HG03565 (cell line): ENCODE measurements at regions not wholly inside any gene's neighbourhood (a gene's known extent, or its start where the extent isn't known, plus 50 kb on each side); places are given as distances from the start of the nearest gene placed in this dataset.
"Not testable (repeated sequence)": the region's sequence is repeated elsewhere in the genome, so short reads cannot be mapped to it uniquely, and the experiment has no call there.

Source experiments
- ATAC-seq: cut with Tn5 transposase; IDR thresholded peaks from one replicate; pipeline ENCODE4 v1.9.1; 2021; ENCODE audit warnings: mild to moderate bottlenecking, moderate library complexity; ENCODE audit not compliant: unreplicated experiment

GRCh38 chr5:5780253-5780652, 357.8 kb downstream of the ICE1 start:
- ATAC-seq, result no peak

- ATAC-seq, result no peak
Measured at GRCh38 chr5:5777013-5777412, 354.5 kb downstream of the ICE1 start.

DNA sequence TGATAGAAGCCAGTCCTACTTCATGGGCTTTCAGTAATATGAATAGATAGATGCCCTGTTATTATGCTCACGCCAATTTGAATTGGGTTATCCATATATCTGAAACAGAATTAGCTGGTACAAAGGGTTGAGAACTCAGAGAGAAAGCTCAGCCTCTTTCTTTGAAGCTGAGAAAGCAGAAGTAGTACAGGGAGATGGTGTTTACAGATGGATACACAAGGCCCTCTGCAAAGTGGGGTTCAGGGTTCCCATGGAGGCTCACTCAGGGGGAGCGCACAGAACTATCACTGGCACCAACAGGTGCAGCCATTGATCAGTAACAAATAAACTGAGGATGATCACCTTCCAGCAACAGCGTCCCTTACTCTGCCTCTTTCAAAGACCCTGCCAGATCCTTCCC, 349.7 kb downstream of the ICE1 start:
- no peak for ATAC-seq

GRCh38 chr5:5770825-5771224, 348.3 kb downstream of the ICE1 start:
- no peak for ATAC-seq

GRCh38 chr5:5767286-5767928, 344.9 kb downstream of the ICE1 start:
- ATAC-seq, result no peak

GRCh38 chr5:5765066-5765850, 342.8 kb downstream of the ICE1 start:
- ATAC-seq, result no peak

DNA sequence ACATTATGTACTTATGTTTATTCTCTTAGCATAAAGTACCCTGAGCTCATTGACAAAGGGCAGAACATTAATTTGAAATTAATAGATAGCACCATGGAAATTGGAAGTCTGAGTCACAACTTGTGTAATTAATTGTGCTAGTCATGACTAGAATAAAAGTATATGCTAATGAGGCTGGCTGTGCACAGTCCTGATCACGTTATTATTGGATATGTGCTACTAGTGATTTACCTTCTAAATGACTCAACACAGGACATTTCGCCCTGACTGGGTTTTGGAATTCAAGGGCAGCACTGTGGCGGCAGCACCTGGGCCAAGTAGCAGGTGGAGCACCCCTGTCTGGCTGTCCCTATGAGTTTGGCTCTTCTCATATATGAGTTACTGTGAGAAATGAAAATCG, 341.8 kb downstream of the ICE1 start:
- ATAC-seq, result no peak

- ATAC-seq, result no peak
Measured at GRCh38 chr5:5756762-5757161, 334.3 kb downstream of the ICE1 start.

GRCh38 chr5:5755888-5756287, 333.4 kb downstream of the ICE1 start:
- peak; percentile 26 for ATAC-seq

- peak; percentile 70 for ATAC-seq
Measured at GRCh38 chr5:5752844-5753243, 330.4 kb downstream of the ICE1 start.

DNA sequence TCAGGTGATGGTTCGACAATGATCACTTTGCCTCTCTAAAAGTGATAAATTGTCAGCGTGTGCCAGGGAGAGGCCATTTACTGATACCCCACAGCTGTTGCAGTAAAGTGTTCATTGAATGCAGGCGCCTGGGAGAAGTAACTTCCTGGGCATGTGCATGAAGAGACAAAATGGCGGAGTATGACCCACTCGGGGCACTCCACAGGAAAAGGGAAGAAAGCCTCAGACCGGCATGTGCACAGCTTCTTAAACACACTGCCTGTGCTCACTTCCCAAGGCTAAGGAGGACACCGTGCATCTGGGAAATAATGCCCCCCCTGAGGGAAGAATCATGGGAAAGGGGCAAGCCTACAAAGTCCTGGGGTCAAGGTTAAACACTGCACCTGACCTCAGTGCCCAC, 329.5 kb downstream of the ICE1 start:
- no peak for ATAC-seq

DNA sequence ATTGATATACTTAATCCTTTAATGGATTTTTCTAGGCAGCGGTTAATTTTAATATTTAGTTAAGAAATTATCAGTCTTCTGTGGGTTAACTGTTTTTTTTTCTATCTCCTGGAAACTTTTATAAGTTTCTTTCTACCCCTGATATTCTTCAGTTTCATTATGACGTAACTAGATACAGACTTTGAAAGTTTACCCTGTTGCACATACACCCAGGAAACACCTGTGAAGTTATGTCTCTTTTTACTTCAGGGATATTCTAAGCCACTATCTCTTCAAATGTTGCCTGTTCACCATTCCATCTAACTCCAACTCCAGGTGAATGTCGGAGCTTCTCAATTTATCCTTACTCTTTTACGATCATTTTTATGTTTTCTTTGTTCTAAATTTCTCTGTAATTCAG, 329.0 kb downstream of the ICE1 start:
- peak; percentile 42 for ATAC-seq

DNA sequence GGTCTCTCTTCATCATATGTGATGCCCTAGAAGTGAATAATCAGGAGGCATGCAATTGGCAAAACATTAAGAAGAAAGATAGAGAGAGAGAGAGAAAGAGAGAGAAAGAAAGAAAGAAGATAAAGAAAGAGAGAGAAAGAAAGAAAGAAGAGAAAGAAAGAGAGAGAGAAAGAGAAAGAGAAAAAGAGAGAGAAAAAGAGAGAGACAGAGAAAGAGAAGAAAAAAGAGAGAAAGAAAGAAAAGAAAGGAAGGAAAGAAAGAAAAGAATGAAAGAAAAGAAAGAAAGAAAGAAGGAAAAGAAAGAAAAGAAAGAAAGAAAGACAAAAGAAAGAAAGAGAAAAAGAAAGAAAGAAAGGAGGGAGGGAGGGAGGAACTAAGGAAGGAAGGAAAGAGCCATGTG, 318.9 kb downstream of the ICE1 start:
- ATAC-seq, result no peak

- peak; percentile 6 for ATAC-seq
Measured at GRCh38 chr5:5739490-5739945, 317.0 kb downstream of the ICE1 start.

- ATAC-seq, result peak; percentile 61
Measured at GRCh38 chr5:5738797-5739489, 316.5 kb downstream of the ICE1 start.

DNA sequence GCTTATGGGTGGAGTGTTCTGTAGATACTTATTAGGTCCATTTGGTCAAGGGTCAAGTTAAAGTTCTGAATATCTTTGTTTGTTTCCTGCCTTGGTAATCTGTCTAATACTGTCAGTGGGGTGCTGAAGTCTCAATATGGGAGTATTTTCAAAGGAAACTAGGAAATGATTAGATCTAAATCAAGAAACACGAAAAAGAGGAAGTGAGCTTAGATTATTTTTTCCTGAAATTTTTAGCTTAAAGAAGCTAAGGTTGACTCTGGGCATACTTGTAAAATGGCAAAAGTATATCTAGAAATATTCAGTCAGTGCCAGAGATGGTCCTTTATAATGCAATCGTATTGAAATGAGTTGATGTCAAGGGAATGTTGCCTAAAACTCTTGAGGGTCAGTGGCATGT, 313.5 kb downstream of the ICE1 start:
- ATAC-seq, result no peak

DNA sequence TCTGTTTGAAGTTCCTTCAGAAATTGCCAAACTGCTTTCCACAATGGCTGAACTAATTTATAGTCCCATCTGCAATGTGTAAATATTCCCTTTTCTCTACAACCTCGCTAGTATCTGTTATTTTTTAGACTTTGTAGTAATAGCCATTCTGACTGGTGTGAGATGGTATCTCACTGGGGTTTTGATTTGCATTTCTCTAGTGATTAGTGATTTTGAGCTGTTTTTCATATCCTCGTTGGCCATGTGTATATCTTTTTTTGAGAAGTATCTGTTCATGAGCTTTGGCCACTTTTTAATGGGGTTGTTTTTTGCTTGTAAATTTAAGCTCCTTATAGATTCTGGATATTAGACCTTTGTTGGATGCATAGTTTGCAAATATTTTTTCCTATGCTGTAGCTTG, 310.6 kb downstream of the ICE1 start:
- not testable (repeated sequence) for ATAC-seq

- no peak for ATAC-seq
Measured at GRCh38 chr5:5726401-5726800, 303.9 kb downstream of the ICE1 start.

- ATAC-seq, result no peak
Measured at GRCh38 chr5:5721881-5722280, 299.4 kb downstream of the ICE1 start.

DNA sequence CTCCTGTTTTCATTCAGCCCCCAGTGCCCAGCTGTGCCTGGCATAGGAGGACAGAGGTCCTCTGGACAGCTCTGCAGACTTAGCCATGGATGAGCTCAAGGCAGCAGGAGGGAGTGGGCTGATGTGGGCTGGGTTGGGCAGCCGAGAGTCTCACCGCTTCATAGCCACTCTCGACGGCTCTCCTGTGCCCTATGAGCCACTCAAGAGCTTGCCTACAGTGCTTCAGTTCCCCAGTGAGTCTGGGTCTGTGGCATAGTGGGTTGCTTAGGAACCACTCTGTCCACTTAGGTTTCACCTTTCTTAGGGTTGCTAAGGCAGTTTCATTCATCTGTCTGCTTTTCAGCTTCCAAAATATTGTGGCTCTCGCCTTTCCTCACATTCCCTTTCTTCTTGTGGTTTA, 296.8 kb downstream of the ICE1 start:
- ATAC-seq, result no peak

GRCh38 chr5:5716665-5717064, 294.2 kb downstream of the ICE1 start:
- ATAC-seq, result no peak

DNA sequence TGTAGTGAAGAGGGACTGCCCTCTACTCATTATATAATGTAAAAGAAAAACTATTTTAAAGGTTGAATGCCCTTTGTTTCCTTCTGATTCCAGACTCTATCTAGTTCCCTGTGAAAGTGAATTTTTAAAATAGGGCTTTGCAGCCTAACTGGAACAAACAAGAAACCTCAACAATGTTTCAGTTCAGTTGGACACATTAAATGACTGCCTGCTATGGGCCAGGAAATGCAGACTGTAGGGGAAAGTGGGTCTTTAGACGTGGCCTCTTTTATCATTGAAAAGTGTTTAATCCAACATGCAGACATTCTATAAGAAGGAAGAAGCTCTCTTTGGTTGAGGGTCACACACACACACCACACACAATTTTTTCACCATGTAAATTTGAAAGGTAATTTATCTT, 289.1 kb downstream of the ICE1 start:
- ATAC-seq, result no peak
